OCI-LY3 (cell line): ENCODE measurements at regions not wholly inside any gene's neighbourhood (a gene's known extent, or its start where the extent isn't known, plus 50 kb on each side); places are given as distances from the start of the nearest gene placed in this dataset.
"Not testable (repeated sequence)": the region's sequence is repeated elsewhere in the genome, so short reads cannot be mapped to it uniquely, and the experiment has no call there.

Experiments used
- EZH2phosphoT487 ChIP-seq: fragments of 200-600 bp; shearing (Covaris generic); IDR thresholded peaks from 2 replicates; pipeline ENCODE4 v1.6.1; 2018; ENCODE audit warnings: antibody characterized with exemption, mixed run types, low read depth
- TF ChIP-seq, protein P1 (sequence below): fragments of 200-600, 300-600 bp; sonication (generic); IDR thresholded peaks from 2 replicates; pipeline ENCODE4 v1.5.1; 2014; ENCODE audit warnings: antibody characterized with exemption, low read length, low read depth

DNA sequence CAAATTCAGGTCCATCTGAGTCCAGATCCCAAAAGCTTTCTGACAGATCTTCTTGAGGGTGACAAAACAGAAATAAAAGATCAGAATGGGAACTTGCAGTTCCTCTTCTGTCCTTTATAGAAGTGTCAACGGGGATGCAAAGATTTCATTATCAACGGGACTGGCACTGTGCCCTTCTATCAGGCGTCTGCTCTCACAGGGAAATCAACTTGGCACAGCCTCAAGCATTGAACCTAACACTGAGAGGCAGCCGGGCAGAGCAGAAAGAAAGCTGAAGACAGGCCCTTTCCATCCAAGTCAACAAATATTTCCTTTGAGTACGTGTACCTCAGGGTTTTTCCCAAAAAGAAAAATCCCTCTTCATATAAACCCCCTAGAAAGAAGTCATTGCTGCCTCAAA, 194.5 kb downstream of the NPIPA8 start:
- TF ChIP-seq, protein P1, sequence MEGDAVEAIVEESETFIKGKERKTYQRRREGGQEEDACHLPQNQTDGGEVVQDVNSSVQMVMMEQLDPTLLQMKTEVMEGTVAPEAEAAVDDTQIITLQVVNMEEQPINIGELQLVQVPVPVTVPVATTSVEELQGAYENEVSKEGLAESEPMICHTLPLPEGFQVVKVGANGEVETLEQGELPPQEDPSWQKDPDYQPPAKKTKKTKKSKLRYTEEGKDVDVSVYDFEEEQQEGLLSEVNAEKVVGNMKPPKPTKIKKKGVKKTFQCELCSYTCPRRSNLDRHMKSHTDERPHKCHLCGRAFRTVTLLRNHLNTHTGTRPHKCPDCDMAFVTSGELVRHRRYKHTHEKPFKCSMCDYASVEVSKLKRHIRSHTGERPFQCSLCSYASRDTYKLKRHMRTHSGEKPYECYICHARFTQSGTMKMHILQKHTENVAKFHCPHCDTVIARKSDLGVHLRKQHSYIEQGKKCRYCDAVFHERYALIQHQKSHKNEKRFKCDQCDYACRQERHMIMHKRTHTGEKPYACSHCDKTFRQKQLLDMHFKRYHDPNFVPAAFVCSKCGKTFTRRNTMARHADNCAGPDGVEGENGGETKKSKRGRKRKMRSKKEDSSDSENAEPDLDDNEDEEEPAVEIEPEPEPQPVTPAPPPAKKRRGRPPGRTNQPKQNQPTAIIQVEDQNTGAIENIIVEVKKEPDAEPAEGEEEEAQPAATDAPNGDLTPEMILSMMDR, result not testable (repeated sequence)
- not testable (repeated sequence) for TF ChIP-seq EZH2phosphoT487
